A673 (cell line): ENCODE measurements at regions not wholly inside any gene's neighbourhood (a gene's known extent, or its start where the extent isn't known, plus 50 kb on each side); places are given as distances from the start of the nearest gene placed in this dataset.

ENCODE experiments used
- CTCF ChIP-seq: fragments of 300-800, 200-600 bp; sonication (generic); conservative IDR thresholded peaks from 2 replicates; pipeline ENCODE4 v1.5.1; 2017; ENCODE audit warnings: low read depth, mild to moderate bottlenecking, antibody characterized with exemption, low read length, moderate library complexity, mixed read lengths
- EZH2 ChIP-seq: fragments of 200-600 bp; sonication (generic); IDR thresholded peaks from 2 replicates; pipeline ENCODE4 v1.6.1; 2017; ENCODE audit warnings: borderline replicate concordance, low read depth, mild to moderate bottlenecking, mixed read lengths, antibody characterized with exemption, low read length; ENCODE audit not compliant: poor library complexity, severe bottlenecking

DNA sequence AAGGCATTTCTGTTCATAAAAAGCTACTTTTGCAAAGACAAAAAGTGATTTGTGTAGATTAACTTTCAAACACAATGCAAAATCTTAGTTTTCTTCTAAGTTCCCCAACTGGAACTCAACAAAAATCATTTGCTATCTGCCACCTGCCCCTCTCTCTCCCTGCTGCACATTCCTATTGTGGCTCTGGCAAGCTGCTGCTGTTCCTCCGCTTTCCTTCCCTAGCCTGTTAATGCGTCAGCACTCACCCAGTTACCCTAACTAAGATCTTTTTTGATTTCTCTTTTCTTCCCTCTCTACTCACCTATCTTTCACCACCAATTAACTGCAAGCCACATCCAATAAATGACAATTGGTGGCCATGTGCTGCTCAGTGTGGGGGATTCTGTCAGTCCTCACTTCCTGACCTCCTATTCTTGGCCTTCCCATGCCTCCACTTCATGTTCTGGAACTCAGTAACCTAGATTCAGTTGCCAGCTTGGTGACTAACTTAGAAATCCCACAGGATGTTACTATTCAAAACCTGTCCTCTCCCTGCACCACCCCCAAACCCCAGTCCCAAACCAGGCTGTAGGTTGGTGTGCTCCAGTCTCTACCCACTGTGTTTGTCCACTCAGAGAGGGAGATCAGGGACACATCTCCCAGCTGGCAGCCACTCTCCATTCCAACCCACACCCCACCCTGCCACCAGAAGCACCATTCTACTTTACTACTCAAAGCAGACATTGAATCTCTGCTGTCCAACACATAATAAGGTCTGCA lies 140.2 kb upstream of the CTTNBP2 start:
- TF ChIP-seq CTCF = no peak
- no peak for TF ChIP-seq EZH2
